HepG2 (cell line): ENCODE measurements at regions not wholly inside any gene's neighbourhood (a gene's known extent, or its start where the extent isn't known, plus 50 kb on each side); places are given as distances from the start of the nearest gene placed in this dataset.

Experiments used
- ATAC-seq: fragments of 200-7000 bp; cut with Tn5 transposase; 3 replicates; pipeline ENCODE4 v1.9.1; 2020; ENCODE audit warnings: mild to moderate bottlenecking, moderate library complexity
- BruUV-seq: library from RNA; stranded (reverse); fragments of 400-500 nt; replicated peaks from 2 replicates; lab custom pipeline; 2021; lab: Mats Ljungman, UMichigan
- CTCF ChIA-PET: fragments of 300-600 bp; formaldehyde crosslinking; extraction: SDS; loops from one replicate; lab custom pipeline; 2021; ENCODE audit warnings: low total read pairs, inconsistent platforms, low intra/inter-chr PET ratio; lab: Yijun Ruan, JAX
- POLR2A ChIA-PET: fragments of 350-600 bp; sonication (Branson Sonifier 250); formaldehyde crosslinking; loops from one replicate; lab custom pipeline; 2020; ENCODE audit warnings: antibody characterized with exemption, inconsistent platforms; lab: Yijun Ruan, JAX
- DNase-seq: peaks from one replicate; pipeline ENCODE4 v3.0.0-alpha.2; 2015; ENCODE audit warnings: low spot score
- FAIRE-seq: peaks from 3 replicates; lab custom pipeline; 2011; peaks lifted over from hg19 to GRCh38; lab: Jason Lieb, UNC
- H2AFZ ChIP-seq: one replicate; pipeline ENCODE4 v1.6.1; 2011; ENCODE audit warnings: low read length, inconsistent platforms
- H3K27ac ChIP-seq: fragments of 300-600 bp; 3 replicates; pipeline ENCODE4 v1.8.0; 2011; ENCODE audit warnings: mixed run types, mild to moderate bottlenecking, mixed read lengths, low read length, inconsistent platforms; ENCODE audit not compliant: insufficient read depth; ENCODE audit errors: extremely low read length
- H3K27me3 ChIP-seq, 2 experiments: fragments of 200-600 bp in 1 of 2; 2 replicates in 1 of 2; 3 replicates in 1 of 2; pipeline versions ENCODE4 v1.6.0 to v1.8.0; 2011; ENCODE audit warnings: low read length in 2 of 2, mild to moderate bottlenecking in 2 of 2, moderate library complexity in 2 of 2, inconsistent platforms in 1 of 2; ENCODE audit not compliant: insufficient read depth in 2 of 2, control insufficient read depth in 1 of 2
- H3K36me3 ChIP-seq, 2 experiments: fragments of 200-600 bp in 1 of 2; replicated peaks in 1 of 2; 2 replicates in 1 of 2; 3 replicates in 1 of 2; pipeline versions ENCODE4 v1.5.1 to v1.8.0; 2011; ENCODE audit warnings: low read length in 2 of 2, inconsistent platforms in 1 of 2; ENCODE audit not compliant: insufficient read depth in 2 of 2, control insufficient read depth in 1 of 2
- H3K4me1 ChIP-seq: 2 replicates; pipeline ENCODE4 v1.5.1; 2012; ENCODE audit warnings: low read length, inconsistent platforms; ENCODE audit not compliant: insufficient read depth
- H3K4me2 ChIP-seq: 2 replicates; pipeline ENCODE4 v1.6.0; 2011; ENCODE audit warnings: low read depth, low read length, inconsistent platforms
- H3K4me3 ChIP-seq, 3 experiments: fragments of 200-600 bp in 1 of 3; sonication (generic), shearing (Covaris generic) in 1 of 3; replicated peaks in 1 of 3; 2 replicates each; pipeline ENCODE4 v1.5.1; 2011 to 2016; ENCODE audit warnings: low read length in 3 of 3, inconsistent platforms in 2 of 3, low read depth in 2 of 3, mild to moderate bottlenecking in 2 of 3, control low read depth in 1 of 3, mixed read lengths in 1 of 3; ENCODE audit not compliant: insufficient read depth in 1 of 3
- H3K79me2 ChIP-seq: one replicate; pipeline ENCODE4 v1.6.1; 2011; ENCODE audit warnings: low read length, inconsistent platforms; ENCODE audit not compliant: insufficient read depth
- H3K9ac ChIP-seq: 2 replicates; pipeline ENCODE4 v1.6.0; 2011; ENCODE audit warnings: mild to moderate bottlenecking, low read depth, low read length, inconsistent platforms; ENCODE audit not compliant: insufficient read depth
- H3K9me3 ChIP-seq: 2 replicates; pipeline ENCODE4 v1.5.1; 2012; ENCODE audit warnings: mild to moderate bottlenecking, low read length
- H4K20me1 ChIP-seq: 2 replicates; pipeline ENCODE4 v1.6.0; 2011; ENCODE audit warnings: inconsistent platforms, mild to moderate bottlenecking, low read length, moderate library complexity; ENCODE audit not compliant: insufficient read depth
- CEBPB ChIP-seq: IDR thresholded peaks from 2 replicates; pipeline ENCODE4 v1.6.1; 2011; ENCODE audit warnings: low read depth, low read length, improper control_type of control experiment, borderline replicate concordance
- GMEB2 ChIP-seq: IDR thresholded peaks from 2 replicates; pipeline ENCODE4 v1.6.1; 2016; ENCODE audit warnings: missing biosample characterization, missing genetic modification reagents, low read depth
- MLLT10 ChIP-seq: sonication (generic); formaldehyde crosslinking; IDR thresholded peaks from 2 replicates; pipeline ENCODE4 v1.4.0; 2020; ENCODE audit warnings: missing genetic modification reagents
- NONO ChIP-seq, 2 experiments: fragments of 450-650 bp in 1 of 2; sonication (generic) in 1 of 2; formaldehyde crosslinking in 1 of 2; IDR thresholded peaks in 1 of 2; conservative IDR thresholded peaks in 1 of 2; 2 replicates each; pipeline versions ENCODE4 v1.6.1 to v1.8.0; 2017 to 2022; ENCODE audit warnings: mild to moderate bottlenecking in 1 of 2, missing genetic modification reagents in 1 of 2, moderate library complexity in 1 of 2
- POLR2AphosphoS2 ChIP-seq: IDR thresholded peaks from 2 replicates; pipeline ENCODE4 v1.6.1; 2011; ENCODE audit warnings: low read depth, low read length, improper control_type of control experiment
- SP140L ChIP-seq: sonication (generic); formaldehyde crosslinking; IDR thresholded peaks from 2 replicates; pipeline ENCODE4 v1.4.0; 2020; ENCODE audit warnings: missing genetic modification reagents, borderline replicate concordance
- YEATS4 ChIP-seq: sonication (generic); formaldehyde crosslinking; IDR thresholded peaks from 2 replicates; pipeline ENCODE4 v1.4.0; 2020; ENCODE audit warnings: missing genetic modification reagents, borderline replicate concordance
- ZNF24 ChIP-seq: fragments of 450-650 bp; IDR thresholded peaks from 2 replicates; pipeline ENCODE4 v1.6.1; 2017; ENCODE audit warnings: antibody characterized with exemption, mild to moderate bottlenecking
- ZNF563 ChIP-seq: sonication (generic); formaldehyde crosslinking; IDR thresholded peaks from 2 replicates; pipeline ENCODE4 v1.8.0; 2022; ENCODE audit warnings: mild to moderate bottlenecking, moderate library complexity, missing genetic modification reagents
- WGBS: methylation state at CpG from one replicate; pipeline ENCODE4 v1.1.6; 2017; ENCODE audit warnings: low lambda C conversion rate; 5-methylcytosine and 5-hydroxymethylcytosine counted together
- in situ Hi-C: cut with HindIII; loops from 2 replicates; pipeline ENCODE4 v1.10.0; 2017; ENCODE audit warnings: low pct_unique_long_range_greater_than_20kb; ENCODE audit not compliant: extremely low pct_ligation_motif_present
- intact Hi-C: fragments of 100-400 bp; cut with micrococcal nuclease; formaldehyde crosslinking; loops from one replicate; pipeline ENCODE4 v1.10.0; 2022; ENCODE audit not compliant: unreplicated experiment

GRCh38 chr10:31621733-31622132 lies 302.7 kb downstream of the ZEB1 start:
- Histone ChIP-seq H4K20me1 (no peaks in the 10 kb centered on the region), H3K9me3 (peaks cover 22% of the 10 kb centered on the region; the same call in 1 of the 2 replicates), H3K4me2 (no peak overlapping the region), H3K4me1 (0 out of 2 replicates have a peak, but pooled peaks cover 7% of the 10 kb centered on the region), H3K27ac (no peak overlapping the region), H2AFZ (no peak overlapping the region), H3K9ac (no peak overlapping the region), H3K36me3 (no peaks in the 10 kb centered on the region), H3K79me2 (no peaks in the 10 kb centered on the region), H3K27me3 (no peaks in the 10 kb centered on the region; a peak in 1 of 5 replicates), H3K4me3 (no peak overlapping the region)
- FAIRE-seq (no peak), DNase-seq (no peak), ATAC-seq (no peak)
- in situ Hi-C loops (no loop called here), intact Hi-C loops (no loop called here)
- CTCF ChIA-PET = no interaction called here
- POLR2A ChIA-PET = no interaction called here
- no TSS peak for BruUV-seq
- 100% methylated on average over 1 of the region's 1 CpG for WGBS
- no peak for TF ChIP-seq YEATS4 (CRISPR knock-in tag)
- no peak for TF ChIP-seq SP140L (CRISPR knock-in tag)
- TF ChIP-seq POLR2AphosphoS2 = no peak
- no peak for TF ChIP-seq GMEB2 (CRISPR knock-in tag)
- TF ChIP-seq ZNF563 (CRISPR knock-in tag) = no peak
- TF ChIP-seq CEBPB = no peak
- no peak for TF ChIP-seq MLLT10 (CRISPR knock-in tag)
- no peak for TF ChIP-seq ZNF24
- TF ChIP-seq NONO (IDR thresholded peaks at IDR 0.05) = no peak
- no peak for TF ChIP-seq NONO (CRISPR knock-in tag; conservative IDR thresholded peaks at IDR 0.05)
